ENCODE measurements at regions not wholly inside any gene's neighbourhood (a gene's known extent, or its start where the extent isn't known, plus 50 kb on each side); places are given as distances from the start of the nearest gene placed in this dataset.

GRCh38 chr6:9766240-9766915 lies 648.5 kb downstream of the TFAP2A start:
- no peak for TF ChIP-seq CTCF (IDR thresholded peaks at IDR 0.05)
- no peak for TF ChIP-seq POLR2A (IDR thresholded peaks at IDR 0.05)
- Histone ChIP-seq H3K27me3 (no peaks in the 10 kb centered on the region), H3K36me3 (replicated peaks in 1 of 2) (no peaks in the 10 kb centered on the region), H3K9me3 (replicated peaks in 1 of 3) (no peaks in the 10 kb centered on the region), H3K4me1 (replicated peaks in 1 of 2) (no peaks in the 10 kb centered on the region), H3K27ac (no peak overlapping the region), H3K4me3 (no peak overlapping the region)
- 57 to 65% (median 58%) methylated on average over 6 of the region's 6 CpGs for WGBS, 4 donors
- no peak for DNase-seq
- intact Hi-C loops (cut with DNase I), result no loop called here

GRCh38 chr6:9761220-9761619 lies 653.7 kb downstream of the TFAP2A start:
- Histone ChIP-seq H3K9me3 (replicated peaks in 1 of 3) (no peaks in the 10 kb centered on the region), H3K27ac (no peak overlapping the region), H3K4me3 (no peak overlapping the region), H3K36me3 (replicated peaks in 1 of 2) (no peaks in the 10 kb centered on the region), H3K4me1 (replicated peaks in 1 of 2) (no peaks in the 10 kb centered on the region), H3K27me3 (no peaks in the 10 kb centered on the region)
- intact Hi-C loops (cut with DNase I), result no loop called here
- WGBS, 4 donors, result 70 to 84% (median 78%) methylated on average over 4 of the region's 4 CpGs
- no peak for DNase-seq
- TF ChIP-seq POLR2A (IDR thresholded peaks at IDR 0.05) (no peak), CTCF (IDR thresholded peaks at IDR 0.05) (no peak)

GRCh38 chr6:9754515-9754914 lies 660.4 kb downstream of the TFAP2A start:
- H3K27ac ChIP-seq, result no peak overlapping the region
- no peaks in the 10 kb centered on the region for H3K9me3 ChIP-seq (replicated peaks in 1 of 3)
- no peak for DNase-seq
- no peaks in the 10 kb centered on the region for H3K27me3 ChIP-seq
- intact Hi-C loops (cut with DNase I), result no loop called here
- 71 to 78% (median 75%) methylated on average over 5 of the region's 5 CpGs for WGBS, 4 donors
- no peak overlapping the region for H3K4me3 ChIP-seq
- H3K36me3 ChIP-seq (replicated peaks in 1 of 2), result no peaks in the 10 kb centered on the region
- no peaks in the 10 kb centered on the region for H3K4me1 ChIP-seq (replicated peaks in 1 of 2)
- TF ChIP-seq CTCF (IDR thresholded peaks at IDR 0.05) (no peak), POLR2A (IDR thresholded peaks at IDR 0.05) (no peak)

GRCh38 chr6:9745966-9746365 lies 668.9 kb downstream of the TFAP2A start:
- no peaks in the 10 kb centered on the region for H3K4me1 ChIP-seq (replicated peaks in 1 of 2)
- intact Hi-C loops (cut with DNase I), result no loop called here
- no peak overlapping the region for H3K27ac ChIP-seq
- H3K9me3 ChIP-seq (replicated peaks in 1 of 3), result no peaks in the 10 kb centered on the region
- H3K4me3 ChIP-seq, result no peak overlapping the region
- no peaks in the 10 kb centered on the region for H3K27me3 ChIP-seq
- H3K36me3 ChIP-seq (replicated peaks in 1 of 2), result no peaks in the 10 kb centered on the region
- no peak for TF ChIP-seq CTCF (IDR thresholded peaks at IDR 0.05)
- no peak for TF ChIP-seq POLR2A (IDR thresholded peaks at IDR 0.05)
- 70 to 87% (median 78%) methylated on average over 2 of the region's 2 CpGs for WGBS, 4 donors
- no peak for DNase-seq
